ENCODE measurements at regions not wholly inside any gene's neighbourhood (a gene's known extent, or its start where the extent isn't known, plus 50 kb on each side); places are given as distances from the start of the nearest gene placed in this dataset.
A peak's percentile ranks its signal among the peaks of the same experiment; 100 is the strongest.

- DNase-seq (ENCODE audit: low read depth): no peak
- Histone ChIP-seq H3K4me3 (ENCODE audit: low read length) (no peak overlapping the region), H3K9me3 (ENCODE audit: control insufficient read depth, low read length) (peaks cover 6% of the 10 kb centered on the region), H3K4me1 (ENCODE audit: control insufficient read depth, insufficient read depth, low read length) (no peaks in the 10 kb centered on the region), H3K9ac (ENCODE audit: low read length) (no peak overlapping the region), H3K36me3 (ENCODE audit: control insufficient read depth, insufficient read depth, low read length, severe bottlenecking) (no peaks in the 10 kb centered on the region), H3K27me3 (replicated peaks; ENCODE audit: control insufficient read depth, insufficient read depth, low read length) (no peaks in the 10 kb centered on the region)
Observed at GRCh38 chr2:53417385-53417784, 350.2 kb upstream of the CHAC2 start.

DNA sequence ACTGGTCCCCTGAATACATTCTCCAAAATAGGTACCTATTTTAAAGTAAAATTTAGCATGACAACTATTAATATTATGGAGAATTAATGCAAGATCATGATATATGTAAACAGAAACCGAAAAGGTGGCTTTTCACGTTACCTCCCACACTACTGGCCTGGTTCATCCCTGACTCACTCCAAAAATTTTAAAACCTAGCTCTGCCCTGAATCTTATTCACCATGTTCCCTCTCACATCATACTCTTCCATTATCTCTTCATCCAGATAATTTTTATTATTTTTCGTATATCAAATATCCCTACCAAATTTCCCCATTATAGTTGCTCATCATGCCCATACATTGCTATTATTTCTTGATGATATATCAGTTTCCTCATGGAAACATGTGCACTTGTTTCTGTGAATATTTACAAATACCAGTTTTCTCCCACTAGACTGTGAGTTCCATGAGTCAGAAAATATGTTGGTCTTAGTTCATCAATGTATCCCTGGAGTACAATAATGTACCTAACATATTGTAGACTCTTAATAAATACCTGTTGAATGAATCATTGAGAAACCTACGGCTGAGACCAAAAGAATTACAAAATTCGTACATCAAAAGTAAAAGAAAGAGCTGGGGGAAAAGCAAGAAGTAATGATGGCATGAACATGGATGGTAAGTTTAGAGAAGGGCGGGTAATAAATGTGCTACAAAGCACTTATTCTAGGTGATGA, 360.1 kb upstream of the CHAC2 start:
- no peaks in the 10 kb centered on the region for H3K9me3 ChIP-seq (ENCODE audit: control insufficient read depth, low read length)
- H3K4me3 ChIP-seq (ENCODE audit: low read length): no peak overlapping the region
- H3K36me3 ChIP-seq (ENCODE audit: control insufficient read depth, insufficient read depth, low read length, severe bottlenecking): no peaks in the 10 kb centered on the region
- H3K4me1 ChIP-seq (ENCODE audit: control insufficient read depth, insufficient read depth, low read length): no peaks in the 10 kb centered on the region
- DNase-seq (ENCODE audit: low read depth): no peak
- H3K9ac ChIP-seq (ENCODE audit: low read length): no peak overlapping the region
- no peaks in the 10 kb centered on the region for H3K27me3 ChIP-seq (replicated peaks; ENCODE audit: control insufficient read depth, insufficient read depth, low read length)

DNA sequence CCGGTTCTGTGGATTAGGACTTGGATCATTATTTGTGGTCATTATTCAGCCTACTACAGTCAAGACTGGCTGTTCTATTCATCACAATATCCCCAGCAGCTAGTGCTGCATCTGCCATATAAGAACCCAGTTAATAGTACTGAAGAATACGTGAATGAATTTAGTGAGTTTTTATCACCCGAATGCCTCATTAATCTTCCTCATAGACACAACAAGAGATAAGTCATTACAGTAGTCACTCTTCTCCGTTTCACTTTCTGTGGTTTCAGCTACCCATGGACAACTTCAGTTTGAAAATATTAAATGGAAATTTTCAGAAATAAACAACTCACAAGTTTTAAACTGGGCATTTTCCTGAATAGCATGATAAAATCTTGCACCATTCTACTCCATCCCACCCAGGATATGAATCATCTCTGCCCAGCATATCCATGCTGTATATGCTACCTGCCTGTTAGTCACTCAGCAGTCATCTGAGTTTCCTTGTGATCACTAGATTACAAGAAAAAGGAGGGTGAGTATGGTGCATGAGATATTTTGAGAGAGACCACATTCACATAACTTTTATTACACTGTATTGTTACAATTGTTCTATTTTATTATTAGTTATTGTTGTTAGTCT, 363.7 kb upstream of the CHAC2 start:
- no peak overlapping the region for H3K4me3 ChIP-seq (ENCODE audit: low read length)
- no peaks in the 10 kb centered on the region for H3K9me3 ChIP-seq (ENCODE audit: control insufficient read depth, low read length)
- H3K27me3 ChIP-seq (replicated peaks; ENCODE audit: control insufficient read depth, insufficient read depth, low read length): no peaks in the 10 kb centered on the region
- no peaks in the 10 kb centered on the region for H3K4me1 ChIP-seq (ENCODE audit: control insufficient read depth, insufficient read depth, low read length)
- no peak overlapping the region for H3K9ac ChIP-seq (ENCODE audit: low read length)
- H3K36me3 ChIP-seq (ENCODE audit: control insufficient read depth, insufficient read depth, low read length, severe bottlenecking): no peaks in the 10 kb centered on the region
- DNase-seq (ENCODE audit: low read depth): peak; percentile 46

DNA sequence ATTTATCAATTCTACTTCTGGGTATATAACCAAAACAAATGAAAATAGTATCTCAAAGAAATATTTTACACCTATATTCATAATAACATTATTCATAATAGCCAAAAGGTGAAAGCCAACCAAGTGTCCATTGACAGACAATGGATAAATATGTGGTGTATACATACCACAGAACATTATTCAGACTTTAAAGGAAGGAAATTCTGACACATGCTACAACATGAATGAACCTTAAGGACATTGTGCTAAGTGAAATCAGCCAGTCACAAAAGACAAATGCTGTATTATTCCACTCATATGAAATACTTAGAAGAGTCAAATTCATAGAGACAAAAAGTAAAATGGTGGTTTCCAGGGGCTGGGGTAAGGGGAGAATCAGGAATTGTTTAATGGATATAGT, 370.5 kb upstream of the CHAC2 start:
- Histone ChIP-seq H3K4me1 (ENCODE audit: control insufficient read depth, insufficient read depth, low read length) (no peaks in the 10 kb centered on the region), H3K36me3 (ENCODE audit: control insufficient read depth, insufficient read depth, low read length, severe bottlenecking) (no peaks in the 10 kb centered on the region), H3K4me3 (ENCODE audit: low read length) (no peak overlapping the region), H3K9me3 (ENCODE audit: control insufficient read depth, low read length) (no peaks in the 10 kb centered on the region), H3K27me3 (replicated peaks; ENCODE audit: control insufficient read depth, insufficient read depth, low read length) (no peaks in the 10 kb centered on the region), H3K9ac (ENCODE audit: low read length) (no peak overlapping the region)
- DNase-seq (ENCODE audit: low read depth): no peak

DNA sequence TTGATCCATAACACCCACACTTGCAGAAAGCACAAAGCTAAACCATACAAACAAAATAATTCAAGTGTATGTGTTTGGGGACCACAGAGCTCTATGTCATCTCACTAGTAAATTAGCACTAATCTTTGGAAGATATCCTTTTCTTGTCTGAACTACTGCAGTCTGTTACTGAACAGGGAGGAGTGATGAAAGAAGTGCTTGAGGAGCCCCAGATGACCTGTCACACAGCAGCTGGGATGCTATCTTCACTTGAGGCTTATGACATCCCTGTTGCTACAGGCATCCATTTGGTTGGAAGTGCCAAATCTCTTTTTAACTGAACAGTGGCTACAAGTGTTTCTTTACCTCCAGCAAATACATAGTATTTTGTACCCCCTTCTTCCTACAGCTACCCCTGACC, 386.3 kb upstream of the CHAC2 start:
- H3K9ac ChIP-seq (ENCODE audit: low read length): no peak overlapping the region
- DNase-seq (ENCODE audit: low read depth): no peak
- H3K9me3 ChIP-seq (ENCODE audit: control insufficient read depth, low read length): no peaks in the 10 kb centered on the region
- no peaks in the 10 kb centered on the region for H3K27me3 ChIP-seq (replicated peaks; ENCODE audit: control insufficient read depth, insufficient read depth, low read length)
- H3K36me3 ChIP-seq (ENCODE audit: control insufficient read depth, insufficient read depth, low read length, severe bottlenecking): no peaks in the 10 kb centered on the region
- no peaks in the 10 kb centered on the region for H3K4me1 ChIP-seq (ENCODE audit: control insufficient read depth, insufficient read depth, low read length)
- H3K4me3 ChIP-seq (ENCODE audit: low read length): no peak overlapping the region

- DNase-seq (ENCODE audit: low read depth): no peak
- H3K36me3 ChIP-seq (ENCODE audit: control insufficient read depth, insufficient read depth, low read length, severe bottlenecking): no peaks in the 10 kb centered on the region
- no peaks in the 10 kb centered on the region for H3K9me3 ChIP-seq (ENCODE audit: control insufficient read depth, low read length)
- no peaks in the 10 kb centered on the region for H3K4me1 ChIP-seq (ENCODE audit: control insufficient read depth, insufficient read depth, low read length)
- no peak overlapping the region for H3K9ac ChIP-seq (ENCODE audit: low read length)
- no peak overlapping the region for H3K4me3 ChIP-seq (ENCODE audit: low read length)
- no peaks in the 10 kb centered on the region for H3K27me3 ChIP-seq (replicated peaks; ENCODE audit: control insufficient read depth, insufficient read depth, low read length)
Observed at GRCh38 chr2:53379547-53379946, 388.1 kb upstream of the CHAC2 start.

DNA sequence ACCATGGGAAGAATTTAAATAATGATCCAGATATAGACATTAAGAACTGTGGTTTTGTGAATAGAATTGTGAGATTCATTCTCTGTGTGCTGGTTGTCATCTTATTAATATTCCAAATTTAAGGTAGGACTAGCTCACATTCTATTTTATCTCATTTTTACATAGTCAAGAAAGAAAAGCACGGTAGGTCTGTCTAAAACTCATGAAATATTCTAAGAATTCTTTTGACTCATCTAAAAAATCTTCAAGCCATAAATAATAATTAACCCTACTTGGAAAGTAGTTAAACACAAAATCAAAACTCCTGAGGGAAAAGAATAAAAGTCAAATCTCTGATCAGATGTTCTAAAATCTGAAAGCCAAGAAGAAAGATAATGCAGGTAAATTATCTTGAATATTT, 388.8 kb upstream of the CHAC2 start:
- Histone ChIP-seq H3K9me3 (ENCODE audit: control insufficient read depth, low read length) (no peaks in the 10 kb centered on the region), H3K27me3 (replicated peaks; ENCODE audit: control insufficient read depth, insufficient read depth, low read length) (no peaks in the 10 kb centered on the region), H3K36me3 (ENCODE audit: control insufficient read depth, insufficient read depth, low read length, severe bottlenecking) (no peaks in the 10 kb centered on the region), H3K4me1 (ENCODE audit: control insufficient read depth, insufficient read depth, low read length) (no peaks in the 10 kb centered on the region), H3K9ac (ENCODE audit: low read length) (no peak overlapping the region), H3K4me3 (ENCODE audit: low read length) (no peak overlapping the region)
- DNase-seq (ENCODE audit: low read depth): no peak

DNA sequence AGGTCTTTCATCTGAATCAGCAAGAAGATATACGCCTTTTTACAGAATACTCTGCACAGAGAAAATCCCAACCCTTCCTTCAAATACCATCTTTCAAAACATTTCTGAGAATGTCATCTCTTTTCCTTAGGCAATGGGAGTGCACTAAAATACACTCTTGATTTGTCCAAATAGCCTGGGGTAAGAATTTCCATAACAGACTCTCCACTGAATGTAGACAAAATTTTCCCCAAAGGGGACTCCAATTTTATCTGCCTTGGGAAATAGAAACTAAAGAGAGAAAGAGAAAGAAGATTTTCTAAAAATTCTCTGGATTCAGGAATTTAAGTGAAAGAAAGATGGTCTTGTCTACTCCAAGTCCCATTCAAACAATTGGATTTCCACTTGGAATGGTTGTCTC, 394.5 kb upstream of the CHAC2 start:
- H3K27me3 ChIP-seq (replicated peaks; ENCODE audit: control insufficient read depth, insufficient read depth, low read length): no peaks in the 10 kb centered on the region
- no peaks in the 10 kb centered on the region for H3K36me3 ChIP-seq (ENCODE audit: control insufficient read depth, insufficient read depth, low read length, severe bottlenecking)

DNA sequence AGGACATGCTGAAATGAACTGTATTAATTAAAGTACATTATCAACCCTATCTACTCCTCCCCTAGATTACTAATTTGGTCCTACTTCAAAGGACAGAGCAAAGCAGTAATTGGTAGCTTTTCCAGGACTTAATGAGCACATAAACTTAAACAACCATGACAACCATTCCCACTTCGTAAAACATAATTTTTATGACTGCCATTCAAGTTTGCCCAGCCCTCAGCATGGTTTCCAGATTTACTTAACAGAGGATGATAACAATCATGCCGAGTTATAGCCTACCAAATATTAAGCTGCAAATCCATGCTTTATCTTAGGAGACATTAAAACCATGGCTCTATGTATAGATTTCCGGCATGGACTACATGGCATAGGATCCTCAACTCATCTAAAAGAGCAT, 401.1 kb upstream of the CHAC2 start:
- Histone ChIP-seq H3K9me3 (ENCODE audit: control insufficient read depth, low read length) (peaks cover under 1% of the 10 kb centered on the region), H3K27me3 (replicated peaks; ENCODE audit: control insufficient read depth, insufficient read depth, low read length) (no peaks in the 10 kb centered on the region), H3K4me1 (ENCODE audit: control insufficient read depth, insufficient read depth, low read length) (no peaks in the 10 kb centered on the region), H3K9ac (ENCODE audit: low read length) (no peak overlapping the region), H3K4me3 (ENCODE audit: low read length) (no peak overlapping the region), H3K36me3 (ENCODE audit: control insufficient read depth, insufficient read depth, low read length, severe bottlenecking) (no peaks in the 10 kb centered on the region)
- DNase-seq (ENCODE audit: low read depth): no peak

More for the DNA sequence above, 394.5 kb upstream of the CHAC2 start:
- Histone ChIP-seq H3K9ac (ENCODE audit: low read length) (no peak overlapping the region), H3K4me1 (ENCODE audit: control insufficient read depth, insufficient read depth, low read length) (no peaks in the 10 kb centered on the region), H3K9me3 (ENCODE audit: control insufficient read depth, low read length) (no peaks in the 10 kb centered on the region), H3K4me3 (ENCODE audit: low read length) (no peak overlapping the region)
- DNase-seq (ENCODE audit: low read depth): no peak

DNA sequence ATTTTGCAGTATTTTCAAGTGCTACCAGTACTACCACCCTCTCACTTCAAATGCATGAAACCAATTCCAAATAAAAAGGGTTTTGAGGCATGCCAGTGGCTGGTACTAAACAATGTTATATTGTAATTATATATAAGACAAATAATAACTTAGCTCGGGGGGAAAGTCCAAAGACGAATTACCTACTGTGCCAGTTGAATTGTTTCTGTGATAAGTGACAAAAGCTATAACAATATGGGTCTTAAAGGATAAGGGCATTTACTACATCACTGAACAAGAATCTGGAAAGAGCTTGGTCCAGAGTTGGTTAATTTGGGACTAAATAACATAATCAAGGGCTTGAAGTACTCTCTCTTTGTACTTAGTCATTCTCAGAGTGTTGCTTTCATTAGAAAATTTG, 404.7 kb upstream of the CHAC2 start:
- no peaks in the 10 kb centered on the region for H3K4me1 ChIP-seq (ENCODE audit: control insufficient read depth, insufficient read depth, low read length)
- H3K27me3 ChIP-seq (replicated peaks; ENCODE audit: control insufficient read depth, insufficient read depth, low read length): no peaks in the 10 kb centered on the region
- H3K9ac ChIP-seq (ENCODE audit: low read length): no peak overlapping the region
- DNase-seq (ENCODE audit: low read depth): no peak
- H3K36me3 ChIP-seq (ENCODE audit: control insufficient read depth, insufficient read depth, low read length, severe bottlenecking): no peaks in the 10 kb centered on the region
- H3K9me3 ChIP-seq (ENCODE audit: control insufficient read depth, low read length): peaks cover 11% of the 10 kb centered on the region
- H3K4me3 ChIP-seq (ENCODE audit: low read length): no peak overlapping the region

DNA sequence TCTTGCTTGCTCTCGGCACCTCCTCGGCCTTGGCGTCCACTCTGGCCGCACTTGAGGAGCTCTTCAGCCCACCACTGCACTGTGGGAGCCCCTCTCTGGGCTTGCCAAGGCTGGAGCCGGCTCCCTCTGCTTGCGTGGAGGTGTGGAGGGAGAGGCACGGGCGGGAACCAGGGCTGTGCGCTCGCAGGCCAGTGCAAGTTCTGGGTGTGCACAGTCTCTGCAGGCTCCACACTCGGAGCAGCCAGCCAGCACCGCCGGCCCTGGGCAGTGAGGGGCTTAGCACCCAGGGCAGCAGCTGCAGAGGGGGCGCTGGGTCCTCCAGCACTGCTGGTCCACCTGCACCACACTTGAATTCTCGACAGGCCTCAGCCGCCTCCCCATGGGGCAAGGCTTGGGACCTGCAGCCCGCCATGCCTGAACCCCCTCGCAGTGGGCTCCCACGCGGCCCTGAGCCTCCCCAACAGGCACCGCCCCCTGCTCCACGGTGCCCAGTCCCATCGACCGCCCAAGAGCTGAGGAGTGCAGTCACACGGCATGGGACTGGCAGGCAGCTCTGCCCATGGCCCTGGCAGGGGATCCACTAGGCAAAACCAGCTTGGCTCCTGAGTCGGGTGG, 411.2 kb upstream of the CHAC2 start:
- no peak for DNase-seq (ENCODE audit: low read depth)
- no peak overlapping the region for H3K4me3 ChIP-seq (ENCODE audit: low read length)
- peaks cover 9% of the 10 kb centered on the region for H3K9me3 ChIP-seq (ENCODE audit: control insufficient read depth, low read length)
- no peaks in the 10 kb centered on the region for H3K4me1 ChIP-seq (ENCODE audit: control insufficient read depth, insufficient read depth, low read length)
- H3K36me3 ChIP-seq (ENCODE audit: control insufficient read depth, insufficient read depth, low read length, severe bottlenecking): no peaks in the 10 kb centered on the region
- no peaks in the 10 kb centered on the region for H3K27me3 ChIP-seq (replicated peaks; ENCODE audit: control insufficient read depth, insufficient read depth, low read length)
- H3K9ac ChIP-seq (ENCODE audit: low read length): no peak overlapping the region
